HCT116 (cell line): ENCODE measurements at regions not wholly inside any gene's neighbourhood (a gene's known extent, or its start where the extent isn't known, plus 50 kb on each side); places are given as distances from the start of the nearest gene placed in this dataset.

Experiments used
- ATAC-seq: fragments of 200-7000 bp; cut with Tn5 transposase; 2 replicates; pipeline ENCODE4 v1.9.1; 2020; ENCODE audit warnings: mild to moderate bottlenecking, moderate library complexity
- BruUV-seq: library from RNA; stranded (reverse); fragments of 400-500 nt; replicated peaks from 2 replicates; lab custom pipeline; 2021; lab: Mats Ljungman, UMichigan
- CTCF ChIA-PET: fragments of 300-600 bp; sonication (Branson Sonifier 250); formaldehyde crosslinking; loops from one replicate; lab custom pipeline; 2021; ENCODE audit warnings: antibody characterized with exemption; lab: Charles Lee
- POLR2A ChIA-PET: fragments of 300-600, 350-600 bp; sonication (Branson Sonifier 250); formaldehyde crosslinking; loops from one replicate; lab custom pipeline; 2021; ENCODE audit warnings: antibody characterized with exemption; lab: Charles Lee
- RAD21 ChIA-PET, 2 experiments: fragments of 300-600 bp; sonication (Branson Sonifier 250); formaldehyde crosslinking; loops; one replicate each; lab custom pipeline; 2023; ENCODE audit warnings: low total read pairs in 2 of 2; ENCODE audit not compliant: uncharacterized antibody in 2 of 2, unreplicated experiment in 2 of 2, low non-redundant PET in 1 of 2; lab: Charles Lee
- DNase-seq: peaks from one replicate; pipeline ENCODE4 v3.0.0-alpha.2; 2010; ENCODE audit warnings: low read depth, low spot score
- H2AFZ ChIP-seq: fragments of 200-600 bp; shearing (Covaris generic), sonication (generic); 2 replicates; pipeline ENCODE4 v1.6.1; 2017; ENCODE audit warnings: low read depth, mixed run types, mixed read lengths, antibody characterized with exemption, low read length; ENCODE audit not compliant: poor library complexity, severe bottlenecking
- H3K27ac ChIP-seq: 2 replicates; pipeline ENCODE4 v1.5.1; 2012; ENCODE audit warnings: low read depth, low read length
- H3K27me3 ChIP-seq: fragments of 200-600 bp; sonication (generic); 2 replicates; pipeline ENCODE4 v1.6.1; 2016; ENCODE audit warnings: mixed run types, low read length, mixed read lengths; ENCODE audit not compliant: insufficient read depth
- H3K36me3 ChIP-seq, 2 experiments: fragments of 200-500 bp in 1 of 2; fragments of 200-600 bp in 1 of 2; sonication (Bioruptor generic) in 1 of 2; sonication (generic) in 1 of 2; 2 replicates each; pipeline versions ENCODE4 v1.5.1 to v1.6.1; 2014 to 2016; ENCODE audit warnings: low read length in 2 of 2, inconsistent platforms in 1 of 2, mixed read lengths in 1 of 2, mixed run types in 1 of 2; ENCODE audit not compliant: insufficient read depth in 2 of 2, control insufficient read depth in 1 of 2
- H3K4me1 ChIP-seq, 2 experiments: fragments of 200-600 bp in 1 of 2; sonication (generic) in 1 of 2; 2 replicates each; pipeline versions ENCODE4 v1.5.1 to v1.6.1; 2012 to 2017; ENCODE audit warnings: low read length in 2 of 2, inconsistent platforms in 1 of 2, mild to moderate bottlenecking in 1 of 2, mixed read lengths in 1 of 2, mixed run types in 1 of 2, moderate library complexity in 1 of 2; ENCODE audit not compliant: insufficient read depth in 2 of 2, control insufficient read depth in 1 of 2
- H3K4me2 ChIP-seq: fragments of 200-600 bp; sonication (generic); 2 replicates; pipeline ENCODE4 v1.6.1; 2017; ENCODE audit warnings: mixed run types, low read length, mixed read lengths
- H3K4me3 ChIP-seq, 2 experiments: fragments of 200-600 bp in 1 of 2; sonication (generic) in 1 of 2; replicated peaks in 1 of 2; 2 replicates each; pipeline ENCODE4 v1.5.1; 2011 to 2016; ENCODE audit warnings: low read length in 2 of 2, control low read depth in 1 of 2, low read depth in 1 of 2, mild to moderate bottlenecking in 1 of 2, mixed read lengths in 1 of 2, mixed run types in 1 of 2
- H3K79me2 ChIP-seq: fragments of 200-600 bp; sonication (generic); 2 replicates; pipeline ENCODE4 v1.6.1; 2017; ENCODE audit warnings: mild to moderate bottlenecking, mixed run types, low read length, moderate library complexity, mixed read lengths; ENCODE audit not compliant: insufficient read depth
- H3K9ac ChIP-seq: fragments of 200-600 bp; sonication (generic); 2 replicates; pipeline ENCODE4 v1.6.1; 2016; ENCODE audit warnings: low read length, mixed read lengths
- H3K9me2 ChIP-seq: fragments of 200-600 bp; sonication (generic), shearing (Covaris generic); 2 replicates; pipeline ENCODE4 v1.6.1; 2017; ENCODE audit warnings: mixed run types, mild to moderate bottlenecking, moderate library complexity; ENCODE audit not compliant: insufficient read depth
- H3K9me3 ChIP-seq, 2 experiments: fragments of 200-500 bp in 1 of 2; fragments of 200-600 bp in 1 of 2; sonication (Bioruptor generic) in 1 of 2; sonication (generic) in 1 of 2; 2 replicates each; pipeline ENCODE4 v1.6.1; 2014 to 2017; ENCODE audit warnings: low read length in 2 of 2, mixed read lengths in 2 of 2, inconsistent platforms in 1 of 2, low read depth in 1 of 2, mild to moderate bottlenecking in 1 of 2, mixed run types in 1 of 2, moderate library complexity in 1 of 2; ENCODE audit not compliant: control insufficient read depth in 1 of 2, insufficient read depth in 1 of 2
- H4K20me1 ChIP-seq: fragments of 200-600 bp; sonication (generic), shearing (Covaris generic); 2 replicates; pipeline ENCODE4 v1.6.1; 2017; ENCODE audit warnings: mixed run types, mild to moderate bottlenecking, moderate library complexity; ENCODE audit not compliant: insufficient read depth
- CBX3 ChIP-seq: IDR thresholded peaks from 2 replicates; pipeline ENCODE4 v1.6.1; 2012; ENCODE audit warnings: low read depth
- CEBPB ChIP-seq: IDR thresholded peaks from 2 replicates; pipeline ENCODE4 v1.6.1; 2012; ENCODE audit warnings: low read depth
- ELF1 ChIP-seq: IDR thresholded peaks from 2 replicates; pipeline ENCODE4 v1.6.1; 2012; ENCODE audit warnings: low read depth, borderline replicate concordance
- JUND ChIP-seq: IDR thresholded peaks from 2 replicates; pipeline ENCODE4 v1.6.1; 2012
- POLR2A ChIP-seq: IDR thresholded peaks from 2 replicates; pipeline ENCODE4 v1.7.0; 2011; ENCODE audit warnings: borderline replicate concordance; ENCODE audit not compliant: insufficient read depth, insufficient read length; ENCODE audit errors: extremely low read depth
- RAD21 ChIP-seq: IDR thresholded peaks from 2 replicates; pipeline ENCODE4 v1.6.1; 2012; ENCODE audit warnings: low read depth, mild to moderate bottlenecking
- SIN3A ChIP-seq: IDR thresholded peaks from 2 replicates; pipeline ENCODE4 v1.6.1; 2012; ENCODE audit warnings: low read depth
- TCF7L2 ChIP-seq: IDR thresholded peaks from 2 replicates; pipeline ENCODE4 v1.7.0; 2011; ENCODE audit warnings: borderline replicate concordance, inconsistent platforms; ENCODE audit not compliant: insufficient read depth, insufficient read length; ENCODE audit errors: extremely low read depth
- ZNF274 ChIP-seq: fragments of 200-500 bp; sonication (Bioruptor generic); IDR thresholded peaks from 2 replicates; pipeline ENCODE4 v1.6.1; 2014; ENCODE audit warnings: mild to moderate bottlenecking, low read depth, low read length, inconsistent platforms
- intact Hi-C: fragments of 100-400 bp; cut with micrococcal nuclease; formaldehyde crosslinking; loops from 2 replicates; pipeline ENCODE4 v1.10.0; 2022
- TF ChIP-seq, protein P1 (sequence below): IDR thresholded peaks from 2 replicates; pipeline ENCODE4 v1.6.1; 2011; ENCODE audit warnings: mild to moderate bottlenecking, low read length, moderate library complexity; ENCODE audit not compliant: insufficient replicate concordance; ENCODE audit errors: extremely low read depth
- TF ChIP-seq, protein P2 (sequence below): IDR thresholded peaks from 2 replicates; pipeline ENCODE4 v1.6.1; 2012; ENCODE audit warnings: low read depth
- TF ChIP-seq, protein P3 (sequence below), 3 experiments: fragments of 200-600 bp in 1 of 3; sonication (generic) in 1 of 3; IDR thresholded peaks in 2 of 3; conservative IDR thresholded peaks in 1 of 3; 2 replicates each; pipeline ENCODE4 v1.5.1; 2012 to 2017; ENCODE audit warnings: low read depth in 2 of 3, low read length in 2 of 3, antibody characterized with exemption in 1 of 3, borderline replicate concordance in 1 of 3, control low read depth in 1 of 3, mild to moderate bottlenecking in 1 of 3, mixed read lengths in 1 of 3, mixed run types in 1 of 3, moderate library complexity in 1 of 3; ENCODE audit not compliant: insufficient read depth in 1 of 3
- TF ChIP-seq, protein P4 (sequence below): IDR thresholded peaks from 2 replicates; pipeline ENCODE4 v1.6.1; 2012
- TF ChIP-seq, protein P5 (sequence below): IDR thresholded peaks from 2 replicates; pipeline ENCODE4 v1.6.1; 2012

- Histone ChIP-seq H3K4me2 (no peak overlapping the region), H3K9me3 (no peaks in the 10 kb centered on the region), H3K9me2 (no peaks in the 10 kb centered on the region), H3K9ac (no peak overlapping the region), H3K27me3 (peaks cover 7% of the 10 kb centered on the region), H3K27ac (no peak overlapping the region), H3K79me2 (no peaks in the 10 kb centered on the region), H4K20me1 (no peaks in the 10 kb centered on the region), H2AFZ (no peak overlapping the region), H3K36me3 (no peaks in the 10 kb centered on the region), H3K4me1 (no peaks in the 10 kb centered on the region), H3K4me3 (no peak overlapping the region)
- ChIA-PET RAD21 (no interaction called here), CTCF (no interaction called here), POLR2A (no interaction called here)
- no TSS peak for BruUV-seq
- DNase-seq: no peak
- intact Hi-C loops: no loop called here
- ATAC-seq: no peak
- TF ChIP-seq JUND (no peak), RAD21 (no peak), ELF1 (no peak), ZNF274 (no peak), CEBPB (no peak), SIN3A (no peak), TCF7L2 (no peak), CBX3 (no peak), POLR2A (no peak)
- TF ChIP-seq, protein P1, sequence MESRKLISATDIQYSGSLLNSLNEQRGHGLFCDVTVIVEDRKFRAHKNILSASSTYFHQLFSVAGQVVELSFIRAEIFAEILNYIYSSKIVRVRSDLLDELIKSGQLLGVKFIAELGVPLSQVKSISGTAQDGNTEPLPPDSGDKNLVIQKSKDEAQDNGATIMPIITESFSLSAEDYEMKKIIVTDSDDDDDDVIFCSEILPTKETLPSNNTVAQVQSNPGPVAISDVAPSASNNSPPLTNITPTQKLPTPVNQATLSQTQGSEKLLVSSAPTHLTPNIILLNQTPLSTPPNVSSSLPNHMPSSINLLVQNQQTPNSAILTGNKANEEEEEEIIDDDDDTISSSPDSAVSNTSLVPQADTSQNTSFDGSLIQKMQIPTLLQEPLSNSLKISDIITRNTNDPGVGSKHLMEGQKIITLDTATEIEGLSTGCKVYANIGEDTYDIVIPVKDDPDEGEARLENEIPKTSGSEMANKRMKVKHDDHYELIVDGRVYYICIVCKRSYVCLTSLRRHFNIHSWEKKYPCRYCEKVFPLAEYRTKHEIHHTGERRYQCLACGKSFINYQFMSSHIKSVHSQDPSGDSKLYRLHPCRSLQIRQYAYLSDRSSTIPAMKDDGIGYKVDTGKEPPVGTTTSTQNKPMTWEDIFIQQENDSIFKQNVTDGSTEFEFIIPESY: no peak
- TF ChIP-seq, protein P2, sequence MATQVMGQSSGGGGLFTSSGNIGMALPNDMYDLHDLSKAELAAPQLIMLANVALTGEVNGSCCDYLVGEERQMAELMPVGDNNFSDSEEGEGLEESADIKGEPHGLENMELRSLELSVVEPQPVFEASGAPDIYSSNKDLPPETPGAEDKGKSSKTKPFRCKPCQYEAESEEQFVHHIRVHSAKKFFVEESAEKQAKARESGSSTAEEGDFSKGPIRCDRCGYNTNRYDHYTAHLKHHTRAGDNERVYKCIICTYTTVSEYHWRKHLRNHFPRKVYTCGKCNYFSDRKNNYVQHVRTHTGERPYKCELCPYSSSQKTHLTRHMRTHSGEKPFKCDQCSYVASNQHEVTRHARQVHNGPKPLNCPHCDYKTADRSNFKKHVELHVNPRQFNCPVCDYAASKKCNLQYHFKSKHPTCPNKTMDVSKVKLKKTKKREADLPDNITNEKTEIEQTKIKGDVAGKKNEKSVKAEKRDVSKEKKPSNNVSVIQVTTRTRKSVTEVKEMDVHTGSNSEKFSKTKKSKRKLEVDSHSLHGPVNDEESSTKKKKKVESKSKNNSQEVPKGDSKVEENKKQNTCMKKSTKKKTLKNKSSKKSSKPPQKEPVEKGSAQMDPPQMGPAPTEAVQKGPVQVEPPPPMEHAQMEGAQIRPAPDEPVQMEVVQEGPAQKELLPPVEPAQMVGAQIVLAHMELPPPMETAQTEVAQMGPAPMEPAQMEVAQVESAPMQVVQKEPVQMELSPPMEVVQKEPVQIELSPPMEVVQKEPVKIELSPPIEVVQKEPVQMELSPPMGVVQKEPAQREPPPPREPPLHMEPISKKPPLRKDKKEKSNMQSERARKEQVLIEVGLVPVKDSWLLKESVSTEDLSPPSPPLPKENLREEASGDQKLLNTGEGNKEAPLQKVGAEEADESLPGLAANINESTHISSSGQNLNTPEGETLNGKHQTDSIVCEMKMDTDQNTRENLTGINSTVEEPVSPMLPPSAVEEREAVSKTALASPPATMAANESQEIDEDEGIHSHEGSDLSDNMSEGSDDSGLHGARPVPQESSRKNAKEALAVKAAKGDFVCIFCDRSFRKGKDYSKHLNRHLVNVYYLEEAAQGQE: no peak
- TF ChIP-seq, protein P3, sequence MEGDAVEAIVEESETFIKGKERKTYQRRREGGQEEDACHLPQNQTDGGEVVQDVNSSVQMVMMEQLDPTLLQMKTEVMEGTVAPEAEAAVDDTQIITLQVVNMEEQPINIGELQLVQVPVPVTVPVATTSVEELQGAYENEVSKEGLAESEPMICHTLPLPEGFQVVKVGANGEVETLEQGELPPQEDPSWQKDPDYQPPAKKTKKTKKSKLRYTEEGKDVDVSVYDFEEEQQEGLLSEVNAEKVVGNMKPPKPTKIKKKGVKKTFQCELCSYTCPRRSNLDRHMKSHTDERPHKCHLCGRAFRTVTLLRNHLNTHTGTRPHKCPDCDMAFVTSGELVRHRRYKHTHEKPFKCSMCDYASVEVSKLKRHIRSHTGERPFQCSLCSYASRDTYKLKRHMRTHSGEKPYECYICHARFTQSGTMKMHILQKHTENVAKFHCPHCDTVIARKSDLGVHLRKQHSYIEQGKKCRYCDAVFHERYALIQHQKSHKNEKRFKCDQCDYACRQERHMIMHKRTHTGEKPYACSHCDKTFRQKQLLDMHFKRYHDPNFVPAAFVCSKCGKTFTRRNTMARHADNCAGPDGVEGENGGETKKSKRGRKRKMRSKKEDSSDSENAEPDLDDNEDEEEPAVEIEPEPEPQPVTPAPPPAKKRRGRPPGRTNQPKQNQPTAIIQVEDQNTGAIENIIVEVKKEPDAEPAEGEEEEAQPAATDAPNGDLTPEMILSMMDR (IDR thresholded peaks at IDR 0.05 in 2 of 3, conservative IDR thresholded peaks at IDR 0.05 in 1 of 3; ENCODE audit: borderline replicate concordance in 1 of 3, insufficient read depth in 1 of 3, low read depth in 2 of 3, low read length in 2 of 3): no peak
- TF ChIP-seq, protein P4, sequence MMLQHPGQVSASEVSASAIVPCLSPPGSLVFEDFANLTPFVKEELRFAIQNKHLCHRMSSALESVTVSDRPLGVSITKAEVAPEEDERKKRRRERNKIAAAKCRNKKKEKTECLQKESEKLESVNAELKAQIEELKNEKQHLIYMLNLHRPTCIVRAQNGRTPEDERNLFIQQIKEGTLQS: no peak
- TF ChIP-seq, protein P5, sequence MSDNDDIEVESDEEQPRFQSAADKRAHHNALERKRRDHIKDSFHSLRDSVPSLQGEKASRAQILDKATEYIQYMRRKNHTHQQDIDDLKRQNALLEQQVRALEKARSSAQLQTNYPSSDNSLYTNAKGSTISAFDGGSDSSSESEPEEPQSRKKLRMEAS: no peak
Measured at GRCh38 chr2:63667132-63667700, 78.5 kb downstream of the MDH1 start.
